OCI-LY7 (cell line): ENCODE measurements at regions not wholly inside any gene's neighbourhood (a gene's known extent, or its start where the extent isn't known, plus 50 kb on each side); places are given as distances from the start of the nearest gene placed in this dataset.
"Not testable (repeated sequence)": the region's sequence is repeated elsewhere in the genome, so short reads cannot be mapped to it uniquely, and the experiment has no call there.

Experiments used
- BruUV-seq: library from RNA; stranded (reverse); fragments of 400-500 nt; replicated peaks from 2 replicates; lab custom pipeline; 2021; lab: Mats Ljungman, UMichigan
- CTCF ChIA-PET: fragments of 300-600 bp; sonication (Branson Sonifier 250); formaldehyde crosslinking; loops from one replicate; lab custom pipeline; 2022; ENCODE audit warnings: antibody characterized with exemption; ENCODE audit not compliant: unreplicated experiment; lab: Charles Lee
- POLR2A ChIA-PET: fragments of 300-600 bp; sonication (Branson Sonifier 250); formaldehyde crosslinking; loops from one replicate; lab custom pipeline; 2022; ENCODE audit warnings: antibody characterized with exemption; lab: Charles Lee
- DNase-seq: peaks from one replicate; pipeline ENCODE4 v3.0.0-alpha.2; 2015; ENCODE audit warnings: low spot score
- H2AFZ ChIP-seq: fragments of 200-600 bp; sonication (generic), shearing (Covaris generic); 2 replicates; pipeline ENCODE4 v1.6.1; 2014; ENCODE audit warnings: mild to moderate bottlenecking, antibody characterized with exemption, low read length, moderate library complexity
- H3K27ac ChIP-seq: fragments of 200-600 bp; sonication (generic); 2 replicates; pipeline ENCODE4 v1.5.1; 2014; ENCODE audit warnings: mixed run types, low read depth, mild to moderate bottlenecking, moderate library complexity, low read length, inconsistent platforms; ENCODE audit not compliant: poor library complexity, severe bottlenecking
- H3K36me3 ChIP-seq: fragments of 200-600 bp; sonication (generic); 2 replicates; pipeline ENCODE4 v1.6.1; 2014; ENCODE audit warnings: mild to moderate bottlenecking, antibody characterized with exemption, low read length, moderate library complexity, mixed read lengths; ENCODE audit not compliant: insufficient read depth
- H3K4me1 ChIP-seq: fragments of 200-600 bp; sonication (generic); 2 replicates; pipeline ENCODE4 v1.5.1; 2014; ENCODE audit warnings: mild to moderate bottlenecking, low read length; ENCODE audit not compliant: insufficient read depth, poor library complexity, severe bottlenecking
- H3K4me2 ChIP-seq: fragments of 200-600 bp; sonication (generic); 2 replicates; pipeline ENCODE4 v1.6.1; 2014; ENCODE audit warnings: mild to moderate bottlenecking, low read length
- H3K4me3 ChIP-seq: fragments of 200-600 bp; sonication (generic); 2 replicates; pipeline ENCODE4 v1.5.1; 2014; ENCODE audit warnings: mild to moderate bottlenecking, low read depth, low read length; ENCODE audit not compliant: poor library complexity, severe bottlenecking
- H3K79me2 ChIP-seq: fragments of 200-600 bp; sonication (generic); 2 replicates; pipeline ENCODE4 v1.6.1; 2016; ENCODE audit warnings: low read depth, mild to moderate bottlenecking, low read length, moderate library complexity, mixed read lengths; ENCODE audit not compliant: insufficient read depth
- H3K9me2 ChIP-seq: fragments of 200-600 bp; sonication (generic); 2 replicates; pipeline ENCODE4 v1.6.1; 2016; ENCODE audit warnings: mild to moderate bottlenecking, low read length, mixed read lengths; ENCODE audit not compliant: insufficient read depth
- H3K9me3 ChIP-seq: fragments of 200-600 bp; sonication (generic); 2 replicates; pipeline ENCODE4 v1.6.1; 2014; ENCODE audit warnings: mild to moderate bottlenecking, mixed run types, low read length, mixed read lengths
- H4K20me1 ChIP-seq: fragments of 200-600 bp; sonication (generic); 2 replicates; pipeline ENCODE4 v1.6.1; 2014; ENCODE audit warnings: mild to moderate bottlenecking, antibody characterized with exemption, low read length, moderate library complexity, mixed read lengths; ENCODE audit not compliant: insufficient read depth
- CTCF ChIP-seq: fragments of 200-600 bp; sonication (generic); conservative IDR thresholded peaks from 2 replicates; pipeline ENCODE4 v1.5.1; 2014; ENCODE audit warnings: mild to moderate bottlenecking, antibody characterized with exemption, low read length, moderate library complexity, mixed read lengths
- EZH2phosphoT487 ChIP-seq: fragments of 200-600 bp; sonication (generic); IDR thresholded peaks from 2 replicates; pipeline ENCODE4 v1.6.1; 2018; ENCODE audit warnings: low read depth, borderline replicate concordance, mild to moderate bottlenecking, mixed run types, antibody characterized with exemption, low read length, moderate library complexity, mixed read lengths
- intact Hi-C: fragments of 100-400 bp; cut with micrococcal nuclease; formaldehyde crosslinking; loops from one replicate; pipeline ENCODE4 v1.10.0; 2022; ENCODE audit not compliant: unreplicated experiment

- Histone ChIP-seq H3K36me3 (no peaks in the 10 kb centered on the region), H3K9me2 (no peaks in the 10 kb centered on the region), H3K4me1 (no peaks in the 10 kb centered on the region), H3K79me2 (no peaks in the 10 kb centered on the region), H3K27ac (no peak overlapping the region), H2AFZ (no peak overlapping the region), H4K20me1 (no peaks in the 10 kb centered on the region), H3K4me3 (no peak overlapping the region), H3K9me3 (no peaks in the 10 kb centered on the region), H3K4me2 (no peak overlapping the region)
- ChIA-PET CTCF (no interaction called here), POLR2A (no interaction called here)
- BruUV-seq = no TSS peak
- no peak for DNase-seq
- intact Hi-C loops = no loop called here
- TF ChIP-seq CTCF = no peak
- TF ChIP-seq EZH2phosphoT487 = no peak
Measured at GRCh38 chr12:87428701-87429277, 600.4 kb downstream of the C12orf50 start.

- Histone ChIP-seq H3K27ac (no peak overlapping the region), H3K9me2 (no peaks in the 10 kb centered on the region), H4K20me1 (no peaks in the 10 kb centered on the region), H3K79me2 (no peaks in the 10 kb centered on the region), H3K4me2 (no peak overlapping the region), H3K4me3 (no peak overlapping the region), H3K4me1 (no peaks in the 10 kb centered on the region), H3K36me3 (no peaks in the 10 kb centered on the region), H3K9me3 (no peaks in the 10 kb centered on the region), H2AFZ (no peak overlapping the region)
- intact Hi-C loops = no loop called here
- ChIA-PET CTCF (no interaction called here), POLR2A (no interaction called here)
- no peak for DNase-seq
- no TSS peak for BruUV-seq
- TF ChIP-seq EZH2phosphoT487 (no peak), CTCF (no peak)
Measured at GRCh38 chr12:87427770-87428169, 601.4 kb downstream of the C12orf50 start.

- H3K9me3 ChIP-seq = no peaks in the 10 kb centered on the region
- no TSS peak for BruUV-seq
- H3K27ac ChIP-seq = no peak overlapping the region
- H3K4me3 ChIP-seq = no peak overlapping the region
- H3K4me1 ChIP-seq = no peaks in the 10 kb centered on the region
- no peak overlapping the region for H2AFZ ChIP-seq
- no peak overlapping the region for H3K4me2 ChIP-seq
- no peaks in the 10 kb centered on the region for H3K36me3 ChIP-seq
- intact Hi-C loops = no loop called here
- DNase-seq = no peak
- no peaks in the 10 kb centered on the region for H3K9me2 ChIP-seq
- ChIA-PET POLR2A (no interaction called here), CTCF (no interaction called here)
- H4K20me1 ChIP-seq = no peaks in the 10 kb centered on the region
- no peaks in the 10 kb centered on the region for H3K79me2 ChIP-seq
- TF ChIP-seq CTCF (no peak), EZH2phosphoT487 (no peak)
Measured at GRCh38 chr12:87425942-87426554, 603.2 kb downstream of the C12orf50 start.

GRCh38 chr12:87421233-87421632 lies 608.0 kb downstream of the C12orf50 start:
- H3K9me3 ChIP-seq, H3K79me2 ChIP-seq, H3K4me1 ChIP-seq, H3K9me2 ChIP-seq, intact Hi-C loops, CTCF ChIA-PET, POLR2A ChIA-PET, H3K36me3 ChIP-seq, H3K27ac ChIP-seq, H3K4me2 ChIP-seq, H4K20me1 ChIP-seq, BruUV-seq, H2AFZ ChIP-seq, DNase-seq, H3K4me3 ChIP-seq: not testable (repeated sequence)
